SK-N-SH treated with all-trans-retinoic acid at 6 μM for 48 hours (cell line): ENCODE measurements at regions not wholly inside any gene's neighbourhood (a gene's known extent, or its start where the extent isn't known, plus 50 kb on each side); places are given as distances from the start of the nearest gene placed in this dataset.

Experiments used
- ATAC-seq: fragments of 200-7000 bp; cut with Tn5 transposase; 3 replicates; pipeline ENCODE4 v1.9.1; 2020; ENCODE audit warnings: mild to moderate bottlenecking, moderate library complexity
- ARNTL ChIP-seq: fragments of 450-650 bp; formaldehyde crosslinking; IDR thresholded peaks from 2 replicates; pipeline ENCODE4 v1.5.0; 2020; ENCODE audit warnings: low read depth, mild to moderate bottlenecking, moderate library complexity, borderline replicate concordance
- CREB5 ChIP-seq: fragments of 250-450 bp; sonication (Bioruptor Pico); IDR thresholded peaks from 2 replicates; pipeline ENCODE4 v1.5.1; 2020; ENCODE audit warnings: low read depth, mild to moderate bottlenecking, moderate library complexity
- CSRNP3 ChIP-seq: fragments of 250-450 bp; sonication (Bioruptor Pico); IDR thresholded peaks from 2 replicates; pipeline ENCODE4 v1.5.1; 2021; ENCODE audit warnings: mild to moderate bottlenecking, moderate library complexity
- ESRRG ChIP-seq: fragments of 250-450 bp; sonication (Bioruptor Pico); IDR thresholded peaks from 2 replicates; pipeline ENCODE4 v1.6.1; 2021; ENCODE audit warnings: mild to moderate bottlenecking
- GLIS3 ChIP-seq: fragments of 250-450 bp; sonication (Bioruptor Pico); IDR thresholded peaks from 2 replicates; pipeline ENCODE4 v1.5.0; 2020; ENCODE audit warnings: mild to moderate bottlenecking, moderate library complexity
- ISL1 ChIP-seq: fragments of 250-450 bp; sonication (Bioruptor Pico); IDR thresholded peaks from 2 replicates; pipeline ENCODE4 v2.1.2; 2022; ENCODE audit warnings: mild to moderate bottlenecking, moderate library complexity
- OSR1 ChIP-seq: fragments of 250-450 bp; sonication (Bioruptor Pico); IDR thresholded peaks from 2 replicates; pipeline ENCODE4 v1.8.0; 2022; ENCODE audit warnings: moderate library complexity, mild to moderate bottlenecking, inconsistent platforms
- POU6F1 ChIP-seq: fragments of 250-450 bp; sonication (Bioruptor Pico); IDR thresholded peaks from 2 replicates; pipeline ENCODE4 v1.8.0; 2021; ENCODE audit warnings: low read depth, mild to moderate bottlenecking, moderate library complexity, borderline replicate concordance
- PPARA ChIP-seq: fragments of 250-450 bp; sonication (Bioruptor Pico); IDR thresholded peaks from 2 replicates; pipeline ENCODE4 v1.5.0; 2020; ENCODE audit warnings: mild to moderate bottlenecking, borderline replicate concordance
- RARB ChIP-seq: fragments of 250-450 bp; sonication (Bioruptor Pico); IDR thresholded peaks from 2 replicates; pipeline ENCODE4 v1.8.0; 2021; ENCODE audit warnings: mild to moderate bottlenecking, moderate library complexity
- SNAI2 ChIP-seq: fragments of 250-450 bp; sonication (Bioruptor Pico); IDR thresholded peaks from 2 replicates; pipeline ENCODE4 v1.5.0; 2020; ENCODE audit warnings: mild to moderate bottlenecking, moderate library complexity
- TCF4 ChIP-seq: fragments of 250-450 bp; sonication (Bioruptor Pico); IDR thresholded peaks from 2 replicates; pipeline ENCODE4 v1.8.0; 2021; ENCODE audit warnings: mild to moderate bottlenecking, moderate library complexity, borderline replicate concordance
- TOX ChIP-seq: fragments of 250-450 bp; sonication (Bioruptor Pico); IDR thresholded peaks from 2 replicates; pipeline ENCODE4 v1.8.0; 2021; ENCODE audit warnings: mild to moderate bottlenecking, moderate library complexity, borderline replicate concordance
- ZC3H10 ChIP-seq: fragments of 250-450 bp; sonication (Bioruptor Pico); IDR thresholded peaks from 2 replicates; pipeline ENCODE4 v1.5.1; 2021; ENCODE audit warnings: mild to moderate bottlenecking, moderate library complexity
- ZFP3 ChIP-seq: fragments of 250-450 bp; sonication (Bioruptor Pico); IDR thresholded peaks from 2 replicates; pipeline ENCODE4 v1.5.0; 2020; ENCODE audit warnings: mild to moderate bottlenecking, moderate library complexity
- ZFP30 ChIP-seq: fragments of 450-650 bp; formaldehyde crosslinking; IDR thresholded peaks from 2 replicates; pipeline ENCODE4 v1.5.0; 2022; ENCODE audit warnings: mild to moderate bottlenecking, moderate library complexity
- ZNF565 ChIP-seq: fragments of 450-650 bp; formaldehyde crosslinking; conservative IDR thresholded peaks from 2 replicates; pipeline ENCODE4 v1.5.0; 2020; ENCODE audit warnings: low read depth, mild to moderate bottlenecking, moderate library complexity
- ZNF70 ChIP-seq: fragments of 450-650 bp; formaldehyde crosslinking; IDR thresholded peaks from 2 replicates; pipeline ENCODE4 v1.5.0; 2020; ENCODE audit warnings: mild to moderate bottlenecking, moderate library complexity
- ZNF8 ChIP-seq: fragments of 450-650 bp; formaldehyde crosslinking; IDR thresholded peaks from 2 replicates; pipeline ENCODE4 v1.5.0; 2020; ENCODE audit warnings: mild to moderate bottlenecking, moderate library complexity
- TF ChIP-seq, protein P1 (sequence below): fragments of 250-450 bp; sonication (Bioruptor Pico); IDR thresholded peaks from 2 replicates; pipeline ENCODE4 v1.8.0; 2020; ENCODE audit warnings: mild to moderate bottlenecking, moderate library complexity, borderline replicate concordance
- TF ChIP-seq, protein P2 (sequence below): fragments of 250-450 bp; sonication (Bioruptor Pico); IDR thresholded peaks from 2 replicates; pipeline ENCODE4 v1.5.0; 2020; ENCODE audit warnings: mild to moderate bottlenecking, moderate library complexity

- no peak for ATAC-seq
- no peak for TF ChIP-seq TOX (CRISPR knock-in tag)
- no peak for TF ChIP-seq TCF4
- no peak for TF ChIP-seq ZFP30
- no peak for TF ChIP-seq PPARA
- TF ChIP-seq OSR1 (CRISPR knock-in tag), result no peak
- no peak for TF ChIP-seq ARNTL
- TF ChIP-seq ZNF70 (CRISPR knock-in tag), result no peak
- TF ChIP-seq ZC3H10, result no peak
- TF ChIP-seq CSRNP3, result no peak
- no peak for TF ChIP-seq ISL1 (CRISPR knock-in tag)
- TF ChIP-seq SNAI2 (CRISPR knock-in tag), result no peak
- TF ChIP-seq ESRRG, result no peak
- no peak for TF ChIP-seq ZNF565 (CRISPR knock-in tag)
- TF ChIP-seq CREB5 (CRISPR knock-in tag), result no peak
- TF ChIP-seq, protein P1, sequence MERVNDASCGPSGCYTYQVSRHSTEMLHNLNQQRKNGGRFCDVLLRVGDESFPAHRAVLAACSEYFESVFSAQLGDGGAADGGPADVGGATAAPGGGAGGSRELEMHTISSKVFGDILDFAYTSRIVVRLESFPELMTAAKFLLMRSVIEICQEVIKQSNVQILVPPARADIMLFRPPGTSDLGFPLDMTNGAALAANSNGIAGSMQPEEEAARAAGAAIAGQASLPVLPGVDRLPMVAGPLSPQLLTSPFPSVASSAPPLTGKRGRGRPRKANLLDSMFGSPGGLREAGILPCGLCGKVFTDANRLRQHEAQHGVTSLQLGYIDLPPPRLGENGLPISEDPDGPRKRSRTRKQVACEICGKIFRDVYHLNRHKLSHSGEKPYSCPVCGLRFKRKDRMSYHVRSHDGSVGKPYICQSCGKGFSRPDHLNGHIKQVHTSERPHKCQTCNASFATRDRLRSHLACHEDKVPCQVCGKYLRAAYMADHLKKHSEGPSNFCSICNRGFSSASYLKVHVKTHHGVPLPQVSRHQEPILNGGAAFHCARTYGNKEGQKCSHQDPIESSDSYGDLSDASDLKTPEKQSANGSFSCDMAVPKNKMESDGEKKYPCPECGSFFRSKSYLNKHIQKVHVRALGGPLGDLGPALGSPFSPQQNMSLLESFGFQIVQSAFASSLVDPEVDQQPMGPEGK, result no peak
- TF ChIP-seq ZNF8, result no peak
- TF ChIP-seq, protein P2, sequence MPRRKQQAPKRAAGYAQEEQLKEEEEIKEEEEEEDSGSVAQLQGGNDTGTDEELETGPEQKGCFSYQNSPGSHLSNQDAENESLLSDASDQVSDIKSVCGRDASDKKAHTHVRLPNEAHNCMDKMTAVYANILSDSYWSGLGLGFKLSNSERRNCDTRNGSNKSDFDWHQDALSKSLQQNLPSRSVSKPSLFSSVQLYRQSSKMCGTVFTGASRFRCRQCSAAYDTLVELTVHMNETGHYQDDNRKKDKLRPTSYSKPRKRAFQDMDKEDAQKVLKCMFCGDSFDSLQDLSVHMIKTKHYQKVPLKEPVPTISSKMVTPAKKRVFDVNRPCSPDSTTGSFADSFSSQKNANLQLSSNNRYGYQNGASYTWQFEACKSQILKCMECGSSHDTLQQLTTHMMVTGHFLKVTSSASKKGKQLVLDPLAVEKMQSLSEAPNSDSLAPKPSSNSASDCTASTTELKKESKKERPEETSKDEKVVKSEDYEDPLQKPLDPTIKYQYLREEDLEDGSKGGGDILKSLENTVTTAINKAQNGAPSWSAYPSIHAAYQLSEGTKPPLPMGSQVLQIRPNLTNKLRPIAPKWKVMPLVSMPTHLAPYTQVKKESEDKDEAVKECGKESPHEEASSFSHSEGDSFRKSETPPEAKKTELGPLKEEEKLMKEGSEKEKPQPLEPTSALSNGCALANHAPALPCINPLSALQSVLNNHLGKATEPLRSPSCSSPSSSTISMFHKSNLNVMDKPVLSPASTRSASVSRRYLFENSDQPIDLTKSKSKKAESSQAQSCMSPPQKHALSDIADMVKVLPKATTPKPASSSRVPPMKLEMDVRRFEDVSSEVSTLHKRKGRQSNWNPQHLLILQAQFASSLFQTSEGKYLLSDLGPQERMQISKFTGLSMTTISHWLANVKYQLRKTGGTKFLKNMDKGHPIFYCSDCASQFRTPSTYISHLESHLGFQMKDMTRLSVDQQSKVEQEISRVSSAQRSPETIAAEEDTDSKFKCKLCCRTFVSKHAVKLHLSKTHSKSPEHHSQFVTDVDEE, result no peak
- TF ChIP-seq, all 23 proteins: peak for 0
These were observed 155.0 kb downstream of the OAT start for GRCh38 chr10:124263726-124264125.

- ATAC-seq, result no peak
- TF ChIP-seq ZC3H10, result no peak
- no peak for TF ChIP-seq SNAI2 (CRISPR knock-in tag)
- no peak for TF ChIP-seq ZFP3 (CRISPR knock-in tag)
- TF ChIP-seq ESRRG, result no peak
- no peak for TF ChIP-seq GLIS3
- TF ChIP-seq, protein P1, result no peak
- TF ChIP-seq ZNF565 (CRISPR knock-in tag), result no peak
- TF ChIP-seq ZNF70 (CRISPR knock-in tag), result no peak
- TF ChIP-seq CREB5 (CRISPR knock-in tag), result no peak
- no peak for TF ChIP-seq ARNTL
- no peak for TF ChIP-seq ZFP30
- TF ChIP-seq OSR1 (CRISPR knock-in tag), result no peak
- TF ChIP-seq, protein P2, result no peak
- no peak for TF ChIP-seq RARB (CRISPR knock-in tag)
- no peak for TF ChIP-seq POU6F1 (CRISPR knock-in tag)
These were observed 155.8 kb downstream of the OAT start for GRCh38 chr10:124262971-124263370.
